A549 (cell line): ENCODE measurements at regions not wholly inside any gene's neighbourhood (a gene's known extent, or its start where the extent isn't known, plus 50 kb on each side); places are given as distances from the start of the nearest gene placed in this dataset.

Source experiments
- ATAC-seq, 2 experiments: fragments of 200-7000 bp in 1 of 2; fragments of >200 bp in 1 of 2; cut with Nextera tagmentation in 1 of 2; cut with Tn5 transposase in 1 of 2; 3 replicates each; pipeline versions ENCODE4 v1.8.0 to v1.9.1; 2018 to 2020; ENCODE audit warnings: mild to moderate bottlenecking in 1 of 2, moderate library complexity in 1 of 2
- CTCF ChIA-PET: fragments of 300-600 bp; sonication (Branson Sonifier 250); formaldehyde crosslinking; extraction: SDS; loops from one replicate; lab custom pipeline; 2021; ENCODE audit warnings: antibody characterized with exemption, inconsistent platforms; lab: Yijun Ruan, JAX
- POLR2A ChIA-PET: fragments of 350-600 bp; formaldehyde crosslinking; extraction: SDS; loops from one replicate; lab custom pipeline; 2021; ENCODE audit warnings: antibody characterized with exemption, inconsistent platforms; lab: Yijun Ruan, JAX
- DNase-seq, 2 experiments: peaks; one replicate each; pipeline versions ENCODE4 v3.0.0 to v3.0.0-alpha.2; 2011 to 2016; ENCODE audit warnings: low read depth in 1 of 2, low spot score in 1 of 2
- FAIRE-seq: peaks from 2 replicates; lab custom pipeline; 2011; peaks lifted over from hg19 to GRCh38; lab: Jason Lieb, UNC
- H3K27ac ChIP-seq, 2 experiments: fragments of >200 bp; sonication (Bioruptor Twin); formaldehyde crosslinking; 3 replicates each; pipeline ENCODE4 v1.5.1; 2016 to 2017
- H3K4me1 ChIP-seq: fragments of >200 bp; sonication (Bioruptor Twin); formaldehyde crosslinking; 3 replicates; pipeline ENCODE4 v1.6.1; 2016
- H3K4me2 ChIP-seq: fragments of >200 bp; sonication (Bioruptor Twin); formaldehyde crosslinking; 3 replicates; pipeline ENCODE4 v1.6.1; 2016
- H3K4me3 ChIP-seq: fragments of >200 bp; sonication (Bioruptor Twin); formaldehyde crosslinking; 3 replicates; pipeline ENCODE4 v1.5.1; 2016
- H3K9me3 ChIP-seq: fragments of >200 bp; sonication (Bioruptor Twin); formaldehyde crosslinking; 3 replicates; pipeline ENCODE4 v1.6.1; 2016
- ATOH8 ChIP-seq: fragments of 250-450 bp; sonication (Bioruptor Pico); IDR thresholded peaks from 2 replicates; pipeline ENCODE4 v1.5.0; 2020; ENCODE audit warnings: low read depth, mild to moderate bottlenecking, moderate library complexity
- BCL3 ChIP-seq: fragments of >200 bp; sonication (Bioruptor Twin); formaldehyde crosslinking; IDR thresholded peaks from 3 replicates; pipeline ENCODE4 v1.6.1; 2016
- BHLHE40 ChIP-seq: IDR thresholded peaks from 2 replicates; pipeline ENCODE4 v1.6.1; 2012; ENCODE audit warnings: low read depth, low read length, inconsistent platforms
- ESRRA ChIP-seq: fragments of 150-350 bp; IDR thresholded peaks from 2 replicates; pipeline ENCODE4 v1.6.1; 2014; ENCODE audit warnings: mild to moderate bottlenecking, low read length, borderline replicate concordance
- FOSB ChIP-seq: fragments of 250-450 bp; sonication (Bioruptor Pico); IDR thresholded peaks from 2 replicates; pipeline ENCODE4 v1.5.0; 2020; ENCODE audit warnings: mild to moderate bottlenecking, moderate library complexity
- FOSL2 ChIP-seq, 2 experiments: fragments of 450-650 bp in 1 of 2; fragments of >200 bp in 1 of 2; sonication (Bioruptor Twin) in 1 of 2; formaldehyde crosslinking; IDR thresholded peaks; 2 replicates each; pipeline versions ENCODE4 v1.5.0 to v1.6.1; 2016 to 2020; ENCODE audit warnings: mild to moderate bottlenecking in 1 of 2, moderate library complexity in 1 of 2
- FOXS1 ChIP-seq: fragments of 250-450 bp; sonication (Bioruptor Pico); IDR thresholded peaks from 2 replicates; pipeline ENCODE4 v1.5.0; 2020; ENCODE audit warnings: mild to moderate bottlenecking, moderate library complexity
- HES2 ChIP-seq: fragments of >200 bp; sonication (Bioruptor Twin); formaldehyde crosslinking; IDR thresholded peaks from 2 replicates; pipeline ENCODE4 v1.6.1; 2016
- HEYL ChIP-seq: fragments of 250-450 bp; sonication (Bioruptor Pico); IDR thresholded peaks from 2 replicates; pipeline ENCODE4 v1.8.0; 2021; ENCODE audit warnings: mild to moderate bottlenecking, moderate library complexity
- HOXB13 ChIP-seq: fragments of 250-450 bp; sonication (Bioruptor Pico); IDR thresholded peaks from 2 replicates; pipeline ENCODE4 v1.5.0; 2020; ENCODE audit warnings: low read depth, mild to moderate bottlenecking, moderate library complexity
- HOXB5 ChIP-seq: fragments of 250-450 bp; sonication (Bioruptor Pico); IDR thresholded peaks from 2 replicates; pipeline ENCODE4 v1.5.0; 2020; ENCODE audit warnings: mild to moderate bottlenecking, moderate library complexity
- KDM1A ChIP-seq: fragments of 200-600 bp; sonication (generic); IDR thresholded peaks from 2 replicates; pipeline ENCODE4 v1.6.1; 2016; ENCODE audit warnings: low read depth, mild to moderate bottlenecking
- MAZ ChIP-seq: fragments of 150-350 bp; IDR thresholded peaks from 2 replicates; pipeline ENCODE4 v1.6.1; 2014; ENCODE audit warnings: antibody characterized with exemption, low read depth, low read length, borderline replicate concordance
- MYC ChIP-seq: IDR thresholded peaks from 2 replicates; pipeline ENCODE4 v1.6.1; 2012; ENCODE audit warnings: mild to moderate bottlenecking, inconsistent platforms, low read length, improper control_type of control experiment, borderline replicate concordance
- NFE2L2 ChIP-seq: fragments of 150-350 bp; conservative IDR thresholded peaks from 2 replicates; pipeline ENCODE4 v1.6.1; 2014; ENCODE audit warnings: low read length
- NPAS2 ChIP-seq: fragments of 250-450 bp; sonication (Bioruptor Pico); IDR thresholded peaks from 2 replicates; pipeline ENCODE4 v1.8.0; 2022; ENCODE audit warnings: mild to moderate bottlenecking, moderate library complexity, borderline replicate concordance
- POLR2A ChIP-seq: IDR thresholded peaks from 2 replicates; pipeline ENCODE4 v1.6.1; 2012; ENCODE audit warnings: mild to moderate bottlenecking, low read length
- POLR2AphosphoS2 ChIP-seq: conservative IDR thresholded peaks from 2 replicates; pipeline ENCODE4 v1.6.1; 2012; ENCODE audit warnings: low read length, improper control_type of control experiment, inconsistent platforms
- RAD21 ChIP-seq, 2 experiments: fragments of >200 bp in 1 of 2; sonication (Bioruptor Twin) in 1 of 2; formaldehyde crosslinking in 1 of 2; IDR thresholded peaks in 1 of 2; conservative IDR thresholded peaks in 1 of 2; 2 replicates in 1 of 2; 3 replicates in 1 of 2; pipeline ENCODE4 v1.6.1; 2012 to 2018; ENCODE audit warnings: inconsistent platforms in 1 of 2
- RARB ChIP-seq: fragments of 250-450 bp; sonication (Bioruptor Pico); IDR thresholded peaks from 2 replicates; pipeline ENCODE4 v1.8.0; 2021; ENCODE audit warnings: mild to moderate bottlenecking, moderate library complexity
- RFX5 ChIP-seq: fragments of 450-650 bp; IDR thresholded peaks from 2 replicates; pipeline ENCODE4 v1.7.1; 2014; ENCODE audit warnings: antibody characterized with exemption, mild to moderate bottlenecking, moderate library complexity
- RNF2 ChIP-seq: fragments of 200-600 bp; sonication (generic); IDR thresholded peaks from 2 replicates; pipeline ENCODE4 v1.6.1; 2016; ENCODE audit warnings: low read depth, mild to moderate bottlenecking, antibody characterized with exemption, moderate library complexity, borderline replicate concordance
- ZC3H11A ChIP-seq: fragments of 450-650 bp; IDR thresholded peaks from 2 replicates; pipeline ENCODE4 v1.6.1; 2014; ENCODE audit warnings: antibody characterized with exemption, mild to moderate bottlenecking
- ZNF302 ChIP-seq: fragments of 250-450 bp; sonication (Bioruptor Pico); IDR thresholded peaks from 2 replicates; pipeline ENCODE4 v1.9.0; 2021; ENCODE audit warnings: inconsistent platforms, mild to moderate bottlenecking, moderate library complexity
- WGBS: methylation state at CpG from one replicate; pipeline ENCODE4 v1.1.6; 2017; ENCODE audit errors: missing lambda C conversion rate; 5-methylcytosine and 5-hydroxymethylcytosine counted together
- TF ChIP-seq, protein P1 (sequence below): IDR thresholded peaks from 2 replicates; pipeline ENCODE4 v1.6.1; 2012

- TF ChIP-seq NFE2L2 (no peak), FOXS1 (CRISPR knock-in tag) (no peak), RNF2 (no peak), RFX5 (no peak), BHLHE40 (no peak), HES2 (no peak), ZC3H11A (no peak), BCL3 (no peak), MYC (no peak), HEYL (CRISPR knock-in tag) (no peak), FOSB (CRISPR knock-in tag) (no peak), ATOH8 (CRISPR knock-in tag) (no peak), POLR2AphosphoS2 (no peak), ZNF302 (no peak), RARB (CRISPR knock-in tag) (no peak), HOXB5 (CRISPR knock-in tag) (no peak), NPAS2 (CRISPR knock-in tag) (no peak), MAZ (no peak)
- TF ChIP-seq, protein P1, sequence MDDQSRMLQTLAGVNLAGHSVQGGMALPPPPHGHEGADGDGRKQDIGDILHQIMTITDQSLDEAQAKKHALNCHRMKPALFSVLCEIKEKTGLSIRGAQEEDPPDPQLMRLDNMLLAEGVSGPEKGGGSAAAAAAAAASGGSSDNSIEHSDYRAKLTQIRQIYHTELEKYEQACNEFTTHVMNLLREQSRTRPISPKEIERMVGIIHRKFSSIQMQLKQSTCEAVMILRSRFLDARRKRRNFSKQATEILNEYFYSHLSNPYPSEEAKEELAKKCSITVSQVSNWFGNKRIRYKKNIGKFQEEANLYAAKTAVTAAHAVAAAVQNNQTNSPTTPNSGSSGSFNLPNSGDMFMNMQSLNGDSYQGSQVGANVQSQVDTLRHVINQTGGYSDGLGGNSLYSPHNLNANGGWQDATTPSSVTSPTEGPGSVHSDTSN, result no peak
- ChIA-PET POLR2A (no interaction called here), CTCF (interaction anchor here (2.2 kb wide), 1 partner anchor 253 kb away, joined by 4 read pairs; no protein-coding TSS in a partner anchor)
- Histone ChIP-seq H3K27ac (peak overlapping the region; percentile 93 to 98), H3K4me1 (peaks cover 35% of the 10 kb centered on the region), H3K4me2 (peak overlapping the region; percentile 97), H3K9me3 (no peaks in the 10 kb centered on the region), H3K4me3 (peak overlapping the region; percentile 99)
- whole genome bisulfite sequencing, result 73% methylated on average over 7 of the region's 7 CpGs
- ATAC-seq, result no peak
- FAIRE-seq, result no peak
- DNase-seq, result no peak
Measured at GRCh38 chr10:91164520-91165065, 55.9 kb upstream of the PCGF5 start.

DNA sequence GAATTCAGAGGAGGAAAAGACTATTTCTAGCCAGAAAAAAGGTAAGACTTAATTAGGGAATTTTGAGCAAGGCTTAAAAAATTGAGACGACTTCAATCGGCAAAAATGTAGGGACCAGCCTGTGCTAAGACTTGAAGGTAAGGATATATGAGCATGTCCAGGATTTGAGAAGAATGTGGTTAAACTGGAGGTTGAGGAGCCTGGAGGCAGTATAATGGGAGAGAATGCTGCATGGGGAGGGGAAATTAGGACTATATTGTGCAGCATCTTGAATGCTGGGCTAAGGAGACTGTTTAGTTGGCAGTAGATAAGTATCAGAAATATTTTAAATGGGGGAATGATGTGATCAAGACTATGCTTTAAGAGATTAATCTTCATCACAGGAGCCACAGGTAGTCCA, 53.1 kb upstream of the PCGF5 start:
- Histone ChIP-seq H3K4me2 (no peak overlapping the region), H3K4me3 (no peak overlapping the region), H3K27ac (no peak overlapping the region), H3K9me3 (0 out of 3 replicates have a peak, but pooled peaks cover 9% of the 10 kb centered on the region), H3K4me1 (peaks cover 28% of the 10 kb centered on the region)
- no peak for FAIRE-seq
- ATAC-seq, result no peak
- WGBS, result 95% methylated on average over 2 of the region's 2 CpGs
- TF ChIP-seq FOSL2 (IDR thresholded peaks at IDR 0.05), result no peak
- TF ChIP-seq FOSL2 (CRISPR knock-in tag; IDR thresholded peaks at IDR 0.05), result no peak
- no peak for TF ChIP-seq KDM1A
- TF ChIP-seq POLR2A, result no peak
- TF ChIP-seq RAD21 (conservative IDR thresholded peaks at IDR 0.05 in 1 of 2, IDR thresholded peaks at IDR 0.05 in 1 of 2), result no peak
- TF ChIP-seq ESRRA, result no peak
- TF ChIP-seq NFE2L2, result no peak
- no peak for TF ChIP-seq HOXB13 (CRISPR knock-in tag)
- no peak for TF ChIP-seq RFX5
- TF ChIP-seq HEYL (CRISPR knock-in tag), result no peak
- CTCF ChIA-PET, result no interaction called here
- no peak for DNase-seq
- POLR2A ChIA-PET, result no interaction called here
